ENCODE measurements at regions not wholly inside any gene's neighbourhood (a gene's known extent, or its start where the extent isn't known, plus 50 kb on each side); places are given as distances from the start of the nearest gene placed in this dataset.

GRCh38 chr4:179151770-179152169 lies 1709.5 kb upstream of the AGA start:
- Histone ChIP-seq H3K14ac (replicated peaks; ENCODE audit: low read depth, low read length) (no peak overlapping the region), H4K8ac (ENCODE audit: low read depth in 2 of 2, low read length in 2 of 2) (no peak overlapping the region), H3K56ac (ENCODE audit: extremely low read depth, insufficient read depth, low read length) (no peak overlapping the region), H4K5ac (ENCODE audit: low read depth, low read length) (no peak overlapping the region), H3K36me3 (ENCODE audit: control insufficient read depth, insufficient read depth, low read length) (no peaks in the 10 kb centered on the region), H2AFZ (replicated peaks; ENCODE audit: low read length, poor library complexity) (no peak overlapping the region), H3K27ac (ENCODE audit: insufficient read depth, low read length) (no peak overlapping the region), H3K9me1 (ENCODE audit: insufficient read depth, low read length) (no peaks in the 10 kb centered on the region), H2BK5ac (ENCODE audit: low read depth, low read length, poor library complexity, severe bottlenecking) (no peak overlapping the region), H4K91ac (ENCODE audit: insufficient read depth, low read depth, low read length) (no peak overlapping the region), H3K27me3 (ENCODE audit: control insufficient read depth, insufficient read depth, low read length) (no peaks in the 10 kb centered on the region), H3K9me3 (ENCODE audit: control insufficient read depth, insufficient read depth, low read length) (peaks cover 2% of the 10 kb centered on the region; the same call in 1 of the 2 replicates), H4K20me1 (ENCODE audit: insufficient read depth, low read length) (no peaks in the 10 kb centered on the region), H3K4me2 (ENCODE audit: low read depth, low read length) (no peak overlapping the region), H2BK120ac (ENCODE audit: low read depth, low read length) (no peak overlapping the region), H2BK20ac (ENCODE audit: low read depth, low read length) (no peak overlapping the region), H3K4ac (ENCODE audit: low read depth, low read length) (no peak overlapping the region), H3K23ac (ENCODE audit: low read depth, low read length) (no peak overlapping the region), H3K79me1 (ENCODE audit: low read depth in 1 of 2, low read length in 2 of 2) (no peaks in the 10 kb centered on the region), H3K4me3 (ENCODE audit: insufficient read depth, low read depth, low read length) (no peak overlapping the region), H3K18ac (ENCODE audit: low read depth, low read length) (no peak overlapping the region), H3K9ac (ENCODE audit: low read depth, low read length) (no peak overlapping the region), H2AK9ac (replicated peaks; ENCODE audit: low read depth, low read length, poor library complexity) (no peak overlapping the region), H2BK15ac (ENCODE audit: low read depth, low read length) (no peak overlapping the region), H3K4me1 (ENCODE audit: control insufficient read depth, insufficient read depth, low read length) (no peaks in the 10 kb centered on the region), H2AK5ac (ENCODE audit: low read depth, low read length) (no peak overlapping the region)
- no peak for ATAC-seq (ENCODE audit: low read depth)
- in situ Hi-C loops (cut with MboI; ENCODE audit: low sequenced_read_pairs) (no loop called here), intact Hi-C loops (cut with micrococcal nuclease) (no loop called here), dilution Hi-C loops (cut with HindIII; ENCODE audit: low sequenced_read_pairs, unreplicated experiment) (no loop called here)
- 70% methylated on average over 2 of the region's 6 CpGs; no CpG with 5 or more reads in 1 of the 2 experiments for whole genome bisulfite sequencing, 2 experiments (ENCODE audit: extremely low coverage in 2 of 2, insufficient read length in 1 of 2)
- CTCF ChIA-PET = interaction anchor here (0.6 kb wide), 1 partner anchor 465 kb away, joined by 4 read pairs; no protein-coding TSS in a partner anchor
- DNase-seq = no peak
- TF ChIP-seq ELK1 (IDR thresholded peaks at IDR 0.05; ENCODE audit: borderline replicate concordance, low read depth, low read length) (no peak), RAD21 (IDR thresholded peaks at IDR 0.05; ENCODE audit: low read length) (no peak), RFX5 (IDR thresholded peaks at IDR 0.05; ENCODE audit: low read depth, low read length) (no peak), CHD1 (IDR thresholded peaks at IDR 0.05; ENCODE audit: low read depth, low read length) (no peak), CEBPB (IDR thresholded peaks at IDR 0.05; ENCODE audit: low read depth, low read length) (no peak), MAFK (IDR thresholded peaks at IDR 0.05; ENCODE audit: low read depth, low read length) (no peak), POLR2A (IDR thresholded peaks at IDR 0.05; ENCODE audit: low read depth, low read length) (no peak), NFE2L2 (IDR thresholded peaks at IDR 0.05; ENCODE audit: low read depth, low read length) (no peak), MAZ (IDR thresholded peaks at IDR 0.05; ENCODE audit: borderline replicate concordance, low read depth, low read length) (no peak)
- TF ChIP-seq, protein P1, sequence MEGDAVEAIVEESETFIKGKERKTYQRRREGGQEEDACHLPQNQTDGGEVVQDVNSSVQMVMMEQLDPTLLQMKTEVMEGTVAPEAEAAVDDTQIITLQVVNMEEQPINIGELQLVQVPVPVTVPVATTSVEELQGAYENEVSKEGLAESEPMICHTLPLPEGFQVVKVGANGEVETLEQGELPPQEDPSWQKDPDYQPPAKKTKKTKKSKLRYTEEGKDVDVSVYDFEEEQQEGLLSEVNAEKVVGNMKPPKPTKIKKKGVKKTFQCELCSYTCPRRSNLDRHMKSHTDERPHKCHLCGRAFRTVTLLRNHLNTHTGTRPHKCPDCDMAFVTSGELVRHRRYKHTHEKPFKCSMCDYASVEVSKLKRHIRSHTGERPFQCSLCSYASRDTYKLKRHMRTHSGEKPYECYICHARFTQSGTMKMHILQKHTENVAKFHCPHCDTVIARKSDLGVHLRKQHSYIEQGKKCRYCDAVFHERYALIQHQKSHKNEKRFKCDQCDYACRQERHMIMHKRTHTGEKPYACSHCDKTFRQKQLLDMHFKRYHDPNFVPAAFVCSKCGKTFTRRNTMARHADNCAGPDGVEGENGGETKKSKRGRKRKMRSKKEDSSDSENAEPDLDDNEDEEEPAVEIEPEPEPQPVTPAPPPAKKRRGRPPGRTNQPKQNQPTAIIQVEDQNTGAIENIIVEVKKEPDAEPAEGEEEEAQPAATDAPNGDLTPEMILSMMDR (conservative IDR thresholded peaks at IDR 0.05; ENCODE audit: low read depth, low read length) = no peak
- TF ChIP-seq, protein P2, sequence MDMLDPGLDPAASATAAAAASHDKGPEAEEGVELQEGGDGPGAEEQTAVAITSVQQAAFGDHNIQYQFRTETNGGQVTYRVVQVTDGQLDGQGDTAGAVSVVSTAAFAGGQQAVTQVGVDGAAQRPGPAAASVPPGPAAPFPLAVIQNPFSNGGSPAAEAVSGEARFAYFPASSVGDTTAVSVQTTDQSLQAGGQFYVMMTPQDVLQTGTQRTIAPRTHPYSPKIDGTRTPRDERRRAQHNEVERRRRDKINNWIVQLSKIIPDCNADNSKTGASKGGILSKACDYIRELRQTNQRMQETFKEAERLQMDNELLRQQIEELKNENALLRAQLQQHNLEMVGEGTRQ (IDR thresholded peaks at IDR 0.05; ENCODE audit: low read depth, low read length) = no peak
- BruUV-seq (replicated peaks) = no TSS peak
- POLR2A ChIA-PET (ENCODE audit: unreplicated experiment) = no interaction called here

Measured in IMR-90 (cell line).